ENCODE measurements at regions not wholly inside any gene's neighbourhood (a gene's known extent, or its start where the extent isn't known, plus 50 kb on each side); places are given as distances from the start of the nearest gene placed in this dataset.
A peak's percentile ranks its signal among the peaks of the same experiment; 100 is the strongest.

DNA sequence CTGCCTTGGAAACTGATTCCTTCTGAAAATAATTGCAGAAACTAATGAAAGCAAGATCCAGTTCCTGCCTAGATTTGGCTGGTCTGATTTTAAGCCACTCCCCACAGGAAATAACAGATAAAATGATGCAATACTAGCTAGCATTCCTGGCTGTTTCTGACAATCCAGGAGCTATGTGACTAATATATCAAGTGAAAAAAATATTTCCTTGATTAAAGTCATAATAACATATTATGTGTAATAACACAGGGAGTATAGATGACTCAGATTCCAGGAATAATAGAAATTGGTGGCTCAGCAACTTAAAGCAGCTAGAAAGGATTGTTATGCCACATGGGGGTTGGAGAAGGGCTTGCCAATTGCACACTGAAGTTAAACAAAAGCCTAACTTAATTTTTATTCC lies 182.7 kb upstream of the SALL4 start:
- Mint-ChIP-seq H3K4me3 (no peak overlapping the region), H3K27ac (no peak overlapping the region), H3K27me3 (ENCODE audit: low read depth in 3 of 3) (peaks cover 0 to 1% (median 0%) of the 10 kb centered on the region in 3 donors), H3K9me3 (no peaks in the 10 kb centered on the region), H3K36me3 (no peaks in the 10 kb centered on the region), H3K4me1 (peaks cover 4 to 6% of the 10 kb centered on the region in 2 donors)
- no peak for DNase-seq

DNA sequence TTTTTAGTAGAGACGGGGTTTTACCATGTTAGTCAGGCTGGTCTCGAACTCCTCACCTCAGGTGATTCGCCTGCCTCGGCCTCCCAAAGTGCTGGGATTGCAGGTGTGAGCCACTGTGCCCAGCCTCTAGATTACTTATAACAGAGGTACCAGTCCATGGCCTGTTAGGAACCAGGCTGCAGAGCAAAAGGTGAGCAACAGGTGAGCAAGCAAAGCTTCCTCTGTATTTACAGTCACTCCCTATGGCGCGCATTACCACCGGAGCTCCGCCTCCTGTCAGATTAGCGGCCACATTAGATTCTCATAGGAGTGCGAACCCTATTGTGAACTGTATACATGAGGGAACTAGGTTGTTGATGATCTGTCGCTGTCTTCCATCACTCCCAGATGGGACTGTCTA lies 178.0 kb upstream of the SALL4 start:
- Mint-ChIP-seq H3K27me3 (ENCODE audit: low read depth in 3 of 3) (peaks cover 0 to 3% (median 0%) of the 10 kb centered on the region in 3 donors), H3K9me3 (peaks cover 0 to 3% (median 0%) of the 10 kb centered on the region in 6 donors), H3K4me3 (no peak overlapping the region), H3K27ac (peak overlapping the region in 1 of 6 donors; percentile 28), H3K4me1 (peaks cover 4 to 6% of the 10 kb centered on the region in 2 donors), H3K36me3 (peaks cover 0 to 8% (median 2%) of the 10 kb centered on the region in 3 donors)
- no peak for DNase-seq

DNA sequence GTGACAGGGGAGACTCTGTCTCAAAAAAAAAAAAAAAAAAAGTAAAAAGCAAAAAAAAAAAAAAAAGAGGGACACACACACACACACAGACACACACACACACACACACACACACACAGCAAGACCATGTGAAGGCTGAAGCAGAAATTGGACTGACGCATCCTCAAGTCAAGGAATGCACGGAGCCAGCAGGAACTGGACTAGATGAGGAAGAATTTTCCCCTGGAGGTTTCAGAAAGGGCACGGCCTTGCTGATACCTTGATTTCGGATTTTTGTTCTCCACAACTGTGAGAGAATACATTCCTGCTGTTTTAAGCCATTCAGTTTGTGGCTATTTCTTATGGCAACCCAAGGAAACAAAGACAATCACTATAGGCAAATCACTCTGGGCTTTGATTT lies 176.9 kb upstream of the SALL4 start:
- no peak for DNase-seq
- Mint-ChIP-seq H3K36me3 (peaks cover 0 to 8% (median 2%) of the 10 kb centered on the region in 3 donors), H3K4me3 (no peak overlapping the region)

DNA sequence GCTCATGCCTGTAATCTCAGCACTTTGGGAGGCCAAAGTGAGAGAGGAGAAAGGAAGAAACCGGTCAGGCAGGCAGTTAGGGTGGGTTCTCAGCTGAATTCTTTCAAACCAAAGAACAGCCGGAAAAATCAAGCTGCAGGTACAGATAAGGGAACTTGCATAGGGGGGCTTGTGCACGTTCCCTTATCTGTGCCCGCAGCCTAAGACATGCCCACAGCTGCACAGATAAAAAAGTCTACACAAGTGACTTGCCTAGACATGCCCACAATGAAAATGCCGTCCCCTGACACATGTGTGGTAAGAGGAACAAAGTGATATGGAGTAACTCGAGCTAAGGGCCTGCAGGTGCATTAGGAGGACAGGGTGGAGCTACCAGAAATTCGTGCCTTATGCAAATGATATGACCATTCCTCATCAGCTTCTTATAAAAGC lies 175.8 kb upstream of the SALL4 start:
- peaks cover 0 to 11% (median 2%) of the 10 kb centered on the region in 3 donors for H3K36me3 Mint-ChIP-seq
- H3K27me3 Mint-ChIP-seq (ENCODE audit: low read depth in 3 of 3): peaks cover 0 to 3% (median 0%) of the 10 kb centered on the region in 3 donors
- H3K4me1 Mint-ChIP-seq: no peaks in the 10 kb centered on the region

More for the DNA sequence above, 176.9 kb upstream of the SALL4 start:
- Mint-ChIP-seq H3K4me1 (no peaks in the 10 kb centered on the region), H3K27ac (no peak overlapping the region), H3K9me3 (peaks cover 0 to 3% (median 0%) of the 10 kb centered on the region in 6 donors), H3K27me3 (ENCODE audit: low read depth in 3 of 3) (peaks cover 0 to 3% (median 0%) of the 10 kb centered on the region in 3 donors)

DNA sequence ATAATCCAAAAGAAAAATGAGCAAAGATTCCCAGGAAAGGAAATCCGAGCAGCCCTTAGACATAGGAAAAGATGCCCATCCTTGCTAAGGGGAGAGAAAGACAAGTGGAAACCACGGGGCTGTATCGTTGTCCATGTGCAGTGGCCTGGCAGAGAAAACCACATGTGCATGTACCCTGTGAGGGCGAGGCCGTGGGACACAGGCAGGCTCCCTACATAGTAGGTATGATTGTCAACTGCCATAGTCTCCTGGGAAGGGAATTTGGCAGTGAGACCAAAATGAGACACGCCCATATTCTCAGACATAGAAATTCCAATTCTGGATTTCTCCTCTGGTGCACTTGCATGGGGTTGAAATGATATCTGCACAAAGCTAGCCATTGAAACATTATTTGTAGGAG lies 169.7 kb upstream of the SALL4 start:
- H3K4me1 Mint-ChIP-seq: no peaks in the 10 kb centered on the region
- H3K9me3 Mint-ChIP-seq: no peaks in the 10 kb centered on the region
- H3K27me3 Mint-ChIP-seq (ENCODE audit: low read depth in 3 of 3): peaks cover 0 to 3% (median 3%) of the 10 kb centered on the region in 3 donors
- H3K36me3 Mint-ChIP-seq: peaks cover 0 to 3% (median 0%) of the 10 kb centered on the region in 3 donors
- no peak overlapping the region for H3K4me3 Mint-ChIP-seq
- H3K27ac Mint-ChIP-seq: no peak overlapping the region
- DNase-seq: no peak

More for the DNA sequence above, 175.8 kb upstream of the SALL4 start:
- no peak for DNase-seq
- H3K4me3 Mint-ChIP-seq: no peak overlapping the region
- H3K27ac Mint-ChIP-seq: no peak overlapping the region
- peaks cover 0 to 3% (median 0%) of the 10 kb centered on the region in 6 donors for H3K9me3 Mint-ChIP-seq

DNA sequence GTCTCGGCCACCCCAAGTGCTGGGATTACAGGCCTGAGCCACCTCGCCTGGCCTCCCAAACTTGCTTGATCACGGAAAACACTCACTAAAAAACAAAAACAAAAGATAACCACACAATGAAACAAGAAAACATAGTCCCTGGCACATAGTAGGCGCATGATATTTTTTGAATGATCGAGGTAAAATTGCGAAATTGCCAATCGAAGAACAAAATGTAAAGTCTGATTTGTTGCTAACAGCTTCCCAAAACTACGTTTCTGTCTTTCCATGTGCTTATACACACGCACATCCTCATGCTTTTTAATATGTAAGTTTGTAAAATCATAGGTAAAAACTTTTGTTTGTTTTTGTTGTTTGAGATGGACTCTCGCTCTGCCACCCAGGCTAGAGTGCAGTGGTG lies 168.5 kb upstream of the SALL4 start:
- peaks cover 0 to 3% (median 0%) of the 10 kb centered on the region in 3 donors for H3K36me3 Mint-ChIP-seq
- peak overlapping the region in 1 of 6 donors; percentile 61 for H3K27ac Mint-ChIP-seq
- no peak overlapping the region for H3K4me3 Mint-ChIP-seq

DNA sequence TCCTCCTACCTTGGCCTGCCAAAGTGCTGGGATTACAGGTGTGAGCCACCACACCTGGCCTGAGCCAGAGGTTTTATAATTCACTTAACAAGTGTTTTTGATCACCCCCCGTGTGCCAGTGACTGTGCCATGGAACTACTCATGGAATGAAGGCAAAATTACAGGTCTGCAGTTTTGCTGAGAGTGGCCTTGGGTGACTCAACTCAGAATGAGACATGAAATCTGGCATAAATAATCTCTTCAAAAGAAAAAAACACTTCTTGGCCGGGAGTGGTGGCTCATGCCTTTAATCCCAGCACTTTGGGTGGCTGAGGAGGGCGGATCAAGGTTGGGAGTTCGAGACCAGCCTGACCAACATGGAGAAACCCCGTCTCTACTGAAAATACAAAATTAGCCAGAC lies 166.9 kb upstream of the SALL4 start:
- H3K27ac Mint-ChIP-seq: no peak overlapping the region
- peaks cover 0 to 6% (median 4%) of the 10 kb centered on the region in 3 donors for H3K27me3 Mint-ChIP-seq (ENCODE audit: low read depth in 3 of 3)
- no peak overlapping the region for H3K4me3 Mint-ChIP-seq
- H3K4me1 Mint-ChIP-seq: peaks cover 0 to 9% of the 10 kb centered on the region in 2 donors
- no peaks in the 10 kb centered on the region for H3K9me3 Mint-ChIP-seq
- no peak for DNase-seq
- H3K36me3 Mint-ChIP-seq: peaks cover 0 to 3% (median 0%) of the 10 kb centered on the region in 3 donors

More for the DNA sequence above, 168.5 kb upstream of the SALL4 start:
- peaks cover 0 to 6% (median 3%) of the 10 kb centered on the region in 3 donors for H3K27me3 Mint-ChIP-seq (ENCODE audit: low read depth in 3 of 3)
- no peak for DNase-seq
- peaks cover 0 to 9% of the 10 kb centered on the region in 2 donors for H3K4me1 Mint-ChIP-seq
- H3K9me3 Mint-ChIP-seq: no peaks in the 10 kb centered on the region

DNA sequence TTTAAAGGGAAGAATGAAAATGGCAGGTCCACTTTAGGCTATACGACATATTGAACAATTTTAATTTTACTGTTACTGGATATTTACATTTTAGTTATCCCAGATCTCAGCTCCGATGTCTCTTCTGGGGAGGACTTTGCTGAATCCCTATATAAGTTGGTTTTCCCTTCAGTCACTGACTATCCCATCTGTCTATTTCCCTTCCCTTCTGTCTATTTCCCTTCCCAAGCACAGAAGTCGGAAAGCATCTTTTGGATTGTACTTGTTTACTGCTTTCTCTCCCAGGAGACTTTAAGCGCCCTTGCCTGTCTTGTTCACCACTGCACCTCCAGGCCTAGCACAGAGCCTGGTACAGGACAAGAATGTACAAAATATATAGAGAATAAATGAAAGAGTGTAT lies 165.8 kb upstream of the SALL4 start:
- no peaks in the 10 kb centered on the region for H3K36me3 Mint-ChIP-seq
- DNase-seq: no peak
- no peak overlapping the region for H3K4me3 Mint-ChIP-seq
- H3K27ac Mint-ChIP-seq: peak overlapping the region in 1 of 6 donors; percentile 58
- peaks cover 0 to 9% of the 10 kb centered on the region in 2 donors for H3K4me1 Mint-ChIP-seq
- H3K27me3 Mint-ChIP-seq (ENCODE audit: low read depth in 3 of 3): peaks cover 0 to 6% (median 4%) of the 10 kb centered on the region in 3 donors
- H3K9me3 Mint-ChIP-seq: no peaks in the 10 kb centered on the region

DNA sequence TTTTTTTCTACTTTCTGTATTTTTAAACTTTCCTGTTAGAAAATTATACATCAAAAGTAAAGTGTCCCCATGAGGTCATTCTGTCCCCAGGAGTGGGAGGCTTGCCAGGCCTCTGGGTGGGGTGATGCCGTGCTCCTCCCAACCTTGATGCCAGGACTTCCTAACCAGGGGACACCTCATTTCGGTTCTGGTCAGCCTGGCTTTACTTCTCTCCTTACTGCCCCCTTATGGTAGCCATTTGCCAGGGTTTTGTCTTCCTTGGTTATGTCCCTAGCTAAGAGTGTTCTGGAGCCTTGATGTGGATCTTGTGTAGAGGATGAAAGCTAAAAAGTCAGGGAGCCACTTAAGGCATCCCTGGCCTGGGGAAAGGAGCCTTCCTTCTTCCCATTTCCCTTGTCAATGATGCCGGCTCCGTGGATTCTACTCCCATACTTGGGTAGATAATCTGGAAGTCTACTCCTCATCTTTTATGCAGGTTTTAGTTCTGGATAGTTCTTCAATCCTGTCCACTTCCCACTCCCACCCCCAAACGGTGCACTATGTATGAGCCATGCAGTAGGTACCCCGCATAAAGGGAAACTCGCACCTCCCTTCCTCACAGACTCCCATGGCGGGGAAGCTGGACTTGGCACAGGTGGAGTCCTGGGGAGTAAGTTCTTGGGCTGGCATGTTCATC lies 164.1 kb upstream of the SALL4 start:
- Mint-ChIP-seq H3K4me1 (peaks cover 0 to 9% of the 10 kb centered on the region in 2 donors), H3K27me3 (ENCODE audit: low read depth in 3 of 3) (peaks cover 0 to 3% (median 1%) of the 10 kb centered on the region in 3 donors), H3K36me3 (no peaks in the 10 kb centered on the region), H3K9me3 (no peaks in the 10 kb centered on the region), H3K27ac (no peak overlapping the region), H3K4me3 (no peak overlapping the region)
- peak; percentile 17 to 22 (median 19) for DNase-seq

DNA sequence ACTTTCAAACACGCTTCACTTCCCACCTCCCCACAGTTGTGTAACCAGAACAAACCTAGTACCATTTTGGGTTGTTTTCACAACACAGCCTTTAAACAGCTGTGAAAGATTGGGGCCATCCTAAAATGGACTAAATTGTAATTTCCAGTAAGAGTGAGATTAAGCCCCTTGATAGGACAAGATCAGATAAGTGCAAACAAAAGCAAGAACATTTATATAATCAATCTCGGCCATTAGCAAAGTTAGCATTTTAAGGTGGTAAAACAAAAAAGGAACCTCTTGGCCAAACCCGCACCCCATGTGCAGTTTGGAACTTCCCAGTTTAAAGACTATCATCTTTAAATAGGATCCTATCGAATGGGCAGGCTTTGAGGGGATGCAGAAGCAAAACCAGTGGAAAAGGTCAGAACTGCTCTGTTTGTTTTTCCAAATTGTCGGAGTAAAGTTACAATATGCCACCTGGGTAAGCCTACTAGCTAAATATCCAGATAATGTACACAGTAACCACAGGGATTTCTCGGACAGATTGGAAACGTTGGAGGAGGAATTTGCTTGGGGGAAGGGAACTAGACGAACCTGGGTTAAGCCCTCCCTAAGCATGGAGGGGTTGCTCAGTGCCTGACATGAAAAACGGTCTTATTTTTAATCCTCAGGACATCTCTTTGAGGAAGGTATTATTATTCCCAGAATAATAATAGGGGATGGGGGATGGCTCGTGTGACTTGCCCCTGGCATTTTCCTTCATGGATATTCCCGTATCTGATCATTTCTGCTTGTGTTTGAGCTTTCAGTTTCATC lies 159.8 kb upstream of the SALL4 start:
- H3K4me3 Mint-ChIP-seq: no peak overlapping the region
- no peaks in the 10 kb centered on the region for H3K36me3 Mint-ChIP-seq
- H3K27ac Mint-ChIP-seq: no peak overlapping the region
- DNase-seq: no peak
- H3K27me3 Mint-ChIP-seq (ENCODE audit: low read depth in 3 of 3): peaks cover 0 to 3% (median 1%) of the 10 kb centered on the region in 3 donors
- peaks cover 0 to 9% of the 10 kb centered on the region in 2 donors for H3K4me1 Mint-ChIP-seq
- H3K9me3 Mint-ChIP-seq: no peaks in the 10 kb centered on the region

DNA sequence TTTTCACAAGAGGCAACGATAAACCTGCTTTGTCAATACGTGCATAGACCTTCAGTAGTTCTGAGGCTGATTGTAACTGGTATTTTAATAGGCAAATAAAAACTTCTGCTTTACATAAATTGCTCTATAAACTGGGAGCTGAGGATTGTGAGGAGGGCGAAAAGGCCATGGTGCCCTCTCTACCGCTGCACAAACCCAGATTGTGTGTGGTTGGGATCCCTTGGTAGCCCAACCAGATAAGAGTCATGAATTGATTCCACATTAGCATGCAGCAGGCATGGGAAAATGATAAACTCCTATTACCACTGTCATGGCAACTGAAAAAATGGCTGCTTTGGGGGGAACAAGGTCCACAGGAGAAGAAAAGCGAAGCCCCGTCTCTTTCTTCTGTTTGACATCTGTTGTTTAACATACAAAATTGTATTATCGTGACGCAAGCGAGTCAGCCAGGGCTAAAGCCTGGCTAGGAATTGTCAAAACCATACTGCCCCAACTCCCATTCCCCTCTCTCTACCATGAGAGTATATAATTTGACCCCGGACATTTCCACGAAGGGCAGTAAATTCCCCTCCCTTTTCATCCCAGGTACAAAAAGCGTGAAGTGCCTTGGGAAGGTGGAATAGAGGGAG lies 157.8 kb upstream of the SALL4 start:
- Mint-ChIP-seq H3K9me3 (no peaks in the 10 kb centered on the region), H3K36me3 (no peaks in the 10 kb centered on the region), H3K4me1 (no peaks in the 10 kb centered on the region), H3K27me3 (ENCODE audit: low read depth in 3 of 3) (peaks cover 0 to 1% (median 0%) of the 10 kb centered on the region in 3 donors), H3K27ac (no peak overlapping the region), H3K4me3 (no peak overlapping the region)
- no peak for DNase-seq

DNA sequence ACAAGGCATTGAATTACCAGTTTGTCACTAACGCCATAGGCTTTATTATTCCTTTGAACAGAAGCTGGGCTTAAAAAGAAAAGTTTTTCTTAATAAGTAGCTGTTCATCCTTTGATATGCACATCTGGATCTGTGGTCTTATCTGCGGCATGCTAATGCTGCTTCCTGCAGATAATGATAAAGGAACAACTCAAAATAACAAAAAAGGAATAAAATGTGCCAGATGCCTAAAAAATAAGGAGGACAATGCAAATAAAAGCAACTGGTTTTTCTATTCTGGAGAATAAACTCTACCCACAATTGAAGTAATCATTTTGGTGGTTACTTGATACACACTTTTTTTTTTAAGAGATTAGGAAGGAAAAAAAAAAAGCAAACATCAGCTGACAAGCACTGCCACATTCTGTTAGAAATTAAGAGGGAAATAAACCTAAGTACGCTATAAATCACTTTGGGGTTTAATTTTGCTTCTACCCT lies 156.8 kb upstream of the SALL4 start:
- Mint-ChIP-seq H3K27ac (no peak overlapping the region), H3K4me3 (no peak overlapping the region)

DNA sequence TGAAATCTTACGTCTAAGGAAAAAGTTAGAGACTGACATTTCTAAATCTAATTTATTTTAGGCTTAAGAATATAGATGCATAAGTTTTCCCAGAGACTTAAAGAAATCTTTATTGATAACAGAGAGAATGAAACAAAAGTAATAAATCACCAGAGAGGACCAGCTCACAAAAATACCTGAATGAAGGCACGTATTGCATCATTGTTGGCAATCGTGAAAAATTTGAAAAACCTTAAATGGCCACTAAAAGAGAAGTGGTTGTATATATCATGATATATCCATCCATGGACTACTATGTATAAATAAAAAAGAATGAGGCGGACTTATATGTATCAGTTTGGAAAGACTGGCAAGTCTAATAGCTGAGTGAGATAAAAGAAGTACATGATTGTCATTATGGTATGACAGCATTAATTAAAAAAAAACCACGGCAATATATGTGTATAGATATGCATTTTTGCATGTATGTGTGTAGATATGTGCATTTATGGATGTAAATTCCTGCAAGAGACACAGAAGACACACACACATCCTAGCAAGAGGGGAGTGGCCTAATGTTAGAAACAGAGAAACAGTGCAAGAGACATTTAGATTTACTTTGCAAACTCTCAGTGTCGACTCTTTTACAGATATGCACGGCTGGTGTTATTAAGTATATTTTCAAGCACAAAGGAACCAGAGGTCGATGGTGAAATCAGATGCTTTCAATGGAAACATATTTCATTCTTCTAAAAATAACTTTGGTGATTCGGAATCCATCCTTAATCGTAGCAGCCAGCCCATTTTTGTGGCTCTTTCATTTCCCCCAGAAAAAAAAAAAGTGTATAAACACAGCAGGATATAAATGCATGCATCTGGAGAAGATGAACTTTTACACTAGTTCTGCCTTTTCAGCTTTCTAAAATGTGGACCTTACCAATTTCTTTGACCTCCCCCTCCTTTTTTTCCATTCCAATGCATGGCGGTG lies 156.1 kb upstream of the SALL4 start:
- Mint-ChIP-seq H3K4me3 (no peak overlapping the region), H3K27ac (no peak overlapping the region), H3K9me3 (no peaks in the 10 kb centered on the region)

More for the DNA sequence above, 156.8 kb upstream of the SALL4 start:
- Mint-ChIP-seq H3K27me3 (ENCODE audit: low read depth in 3 of 3) (no peaks in the 10 kb centered on the region), H3K36me3 (no peaks in the 10 kb centered on the region), H3K9me3 (no peaks in the 10 kb centered on the region), H3K4me1 (no peaks in the 10 kb centered on the region)
- no peak for DNase-seq

More for the DNA sequence above, 156.1 kb upstream of the SALL4 start:
- DNase-seq: no peak
- no peaks in the 10 kb centered on the region for H3K4me1 Mint-ChIP-seq
- peaks cover 0 to 2% (median 0%) of the 10 kb centered on the region in 3 donors for H3K27me3 Mint-ChIP-seq (ENCODE audit: low read depth in 3 of 3)
- H3K36me3 Mint-ChIP-seq: no peaks in the 10 kb centered on the region

Measured in immature natural killer cell (primary cell).